ENCODE measurements at regions not wholly inside any gene's neighbourhood (a gene's known extent, or its start where the extent isn't known, plus 50 kb on each side); places are given as distances from the start of the nearest gene placed in this dataset.

DNA sequence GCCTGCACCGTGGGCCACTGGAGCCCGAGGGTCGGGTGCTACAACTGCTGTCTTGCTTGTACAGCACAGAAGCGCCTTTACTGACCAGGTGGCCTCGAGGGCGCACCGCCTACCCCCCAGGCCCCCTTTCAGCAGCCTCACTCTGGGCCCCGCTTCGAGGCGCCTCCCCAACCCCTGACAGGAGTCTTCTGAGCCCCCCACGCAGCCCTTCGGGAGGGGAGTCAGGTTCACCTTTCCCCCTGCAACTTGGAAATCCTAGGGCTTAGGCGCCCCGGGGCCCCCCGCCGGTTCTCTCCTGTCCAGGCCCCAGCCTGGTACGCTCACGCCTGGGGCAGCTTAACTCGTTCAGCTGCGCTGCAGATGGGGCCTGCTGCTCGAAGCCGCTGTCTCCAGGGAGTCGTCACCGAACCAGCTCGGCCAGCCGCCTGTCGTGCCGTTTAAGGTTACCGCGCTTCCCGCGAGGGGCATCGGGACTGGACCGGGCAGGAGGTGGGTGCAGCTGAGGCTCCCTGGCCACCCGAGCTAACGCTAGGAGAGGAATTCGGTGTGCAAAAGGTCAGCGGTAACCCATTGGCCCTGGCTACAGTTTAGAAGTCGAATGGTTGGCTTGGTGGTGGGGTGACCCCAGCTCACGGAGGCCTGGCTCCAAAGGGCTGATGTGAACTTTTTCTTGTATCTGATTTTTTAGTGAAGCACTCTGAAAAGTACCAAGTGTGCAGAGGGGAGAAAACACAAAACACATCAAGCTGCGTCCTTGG is 58.9 kb upstream of the BCOR start:
- DNase-seq = no peak

GRCh38 chrX:40155589-40156469 is 58.1 kb upstream of the BCOR start:
- no peak for DNase-seq

DNA sequence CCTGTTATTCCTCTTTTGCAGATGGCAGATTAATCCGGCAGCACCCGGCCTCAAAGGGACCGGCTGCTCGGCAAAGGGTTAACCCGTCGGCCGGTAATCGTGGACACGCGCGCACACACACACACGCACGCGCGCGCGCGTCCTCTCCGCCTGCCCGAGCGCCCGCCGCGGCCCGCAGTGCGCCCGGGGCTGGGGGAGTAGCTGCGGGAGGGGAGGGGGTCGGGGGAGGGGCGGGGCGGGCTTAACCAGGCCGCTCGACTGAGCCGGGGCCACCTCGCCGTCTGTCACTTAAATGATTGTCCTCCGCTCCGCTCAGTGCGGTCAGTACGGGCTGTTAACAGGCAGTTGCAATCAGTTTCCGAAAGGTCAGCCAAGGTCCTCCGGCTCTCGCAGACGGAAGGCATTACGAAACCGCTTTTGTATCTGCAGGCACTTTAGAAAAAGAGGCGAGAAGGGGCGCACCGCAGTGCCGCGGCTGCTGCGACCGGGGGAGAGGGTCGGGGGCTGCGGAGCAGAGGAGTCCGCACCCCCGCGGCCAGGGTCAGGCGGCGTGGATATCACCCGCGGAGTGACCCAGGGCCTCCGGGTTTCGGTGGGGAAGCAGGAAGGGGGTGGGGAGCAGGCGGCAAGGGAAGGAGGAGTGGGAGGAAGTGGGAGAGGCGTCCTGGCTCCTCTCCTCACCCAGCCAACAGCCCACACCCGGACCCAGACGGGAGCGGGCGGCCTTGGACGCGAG is 57.3 kb upstream of the BCOR start:
- DNase-seq = no peak

GRCh38 chrX:40154250-40154852 is 56.6 kb upstream of the BCOR start:
- no peak for DNase-seq

DNA sequence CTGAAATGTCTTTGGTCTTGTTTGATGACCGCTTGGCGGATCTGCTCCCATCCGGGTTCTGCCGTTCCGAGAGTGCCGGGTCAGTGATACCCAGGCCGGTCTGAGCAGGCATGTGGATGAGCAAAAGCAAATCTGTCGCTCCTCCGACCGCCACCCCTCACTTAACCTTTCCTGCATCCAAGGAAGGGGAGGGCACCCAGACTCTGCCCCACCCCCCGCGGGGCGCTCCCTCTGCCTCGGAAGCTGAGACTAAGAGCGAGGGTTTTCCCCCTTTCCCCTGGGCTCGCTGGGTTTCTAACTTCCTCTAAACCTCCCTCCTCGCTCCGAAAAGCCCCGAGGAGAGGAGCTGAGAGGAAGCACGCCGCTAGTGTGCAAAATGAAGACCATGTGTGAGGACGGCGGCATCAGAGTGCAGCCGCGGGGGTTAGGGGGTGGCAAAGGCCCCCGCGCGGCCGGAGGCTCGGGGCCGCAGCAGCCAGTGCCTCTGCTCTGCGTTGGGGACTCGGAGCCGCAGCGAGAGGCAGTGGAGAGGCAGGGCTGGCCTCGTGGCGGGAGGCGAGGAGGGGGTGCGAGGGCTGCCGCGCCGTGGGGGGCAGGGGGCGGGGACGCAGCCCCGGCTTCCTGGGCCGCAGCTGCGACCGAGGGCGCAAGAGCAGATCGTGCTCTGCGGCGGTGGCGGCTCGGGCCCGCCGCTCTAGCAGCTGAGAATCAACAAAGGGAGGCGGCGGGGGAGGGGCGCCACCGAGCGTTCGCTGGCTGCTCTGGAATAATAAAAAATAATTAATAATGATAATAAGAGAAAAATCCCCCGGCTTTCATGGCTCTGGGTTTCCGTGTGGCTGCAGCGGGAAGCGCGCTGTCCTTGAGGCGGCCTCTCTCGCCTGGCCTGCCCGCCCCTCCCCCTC is 55.8 kb upstream of the BCOR start:
- peak; percentile 77 for DNase-seq

DNA sequence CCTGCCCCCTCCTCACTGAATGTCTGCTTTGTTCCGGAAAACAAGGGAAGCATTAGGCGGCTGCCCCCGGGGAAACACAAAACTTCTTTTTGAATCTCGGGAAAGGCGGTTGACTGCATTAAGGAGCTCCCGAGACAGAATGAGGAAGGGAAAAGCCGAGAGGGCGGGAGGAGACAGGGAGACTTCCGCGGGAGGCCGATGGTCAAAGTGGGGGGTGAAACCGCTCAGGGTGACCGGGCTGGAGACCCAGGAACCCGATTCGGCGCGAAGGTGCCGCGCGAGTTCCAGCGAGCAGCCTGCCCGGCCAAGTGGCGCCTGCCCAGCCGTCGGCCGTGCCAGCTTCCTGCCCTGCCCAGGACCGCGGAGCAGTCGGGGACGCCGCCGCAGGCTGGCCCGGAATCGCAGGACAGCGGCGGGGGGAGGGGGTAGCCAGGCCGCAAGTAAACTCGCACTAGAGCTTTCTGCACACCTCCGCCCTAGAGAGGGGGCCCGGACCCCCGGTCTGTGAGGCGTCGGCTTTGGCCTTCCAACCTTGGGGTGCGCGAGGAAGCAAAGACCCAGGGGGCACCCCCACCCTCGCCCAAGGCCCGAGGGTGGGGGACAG is 55.1 kb upstream of the BCOR start:
- DNase-seq = no peak

DNA sequence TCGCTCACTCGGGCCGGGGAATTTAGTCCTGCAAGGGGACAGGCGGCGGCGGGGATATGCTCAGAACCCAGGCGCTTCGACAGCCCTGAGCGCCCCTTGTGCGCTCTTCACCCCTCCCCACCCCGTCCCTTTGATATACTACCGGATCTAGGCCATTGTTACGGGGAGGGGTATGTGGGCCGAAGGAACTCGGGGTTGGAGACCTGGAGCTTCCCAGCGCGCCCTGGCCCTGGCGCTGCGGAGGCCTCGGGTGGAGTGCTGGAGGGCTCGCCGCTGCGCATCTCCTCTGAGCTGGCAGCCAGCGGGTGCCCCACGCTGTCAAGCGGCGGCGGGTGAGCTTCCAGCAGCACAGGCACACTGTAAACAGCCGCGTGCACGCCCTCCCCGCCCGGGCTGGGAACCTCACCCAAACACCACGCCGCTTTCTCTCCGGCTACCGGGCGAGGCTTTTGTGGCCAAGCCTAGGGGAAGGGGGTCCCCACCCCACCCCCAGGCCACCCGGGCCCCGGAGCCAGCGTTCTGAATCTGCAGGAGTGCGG is 54.5 kb upstream of the BCOR start:
- DNase-seq = no peak

DNA sequence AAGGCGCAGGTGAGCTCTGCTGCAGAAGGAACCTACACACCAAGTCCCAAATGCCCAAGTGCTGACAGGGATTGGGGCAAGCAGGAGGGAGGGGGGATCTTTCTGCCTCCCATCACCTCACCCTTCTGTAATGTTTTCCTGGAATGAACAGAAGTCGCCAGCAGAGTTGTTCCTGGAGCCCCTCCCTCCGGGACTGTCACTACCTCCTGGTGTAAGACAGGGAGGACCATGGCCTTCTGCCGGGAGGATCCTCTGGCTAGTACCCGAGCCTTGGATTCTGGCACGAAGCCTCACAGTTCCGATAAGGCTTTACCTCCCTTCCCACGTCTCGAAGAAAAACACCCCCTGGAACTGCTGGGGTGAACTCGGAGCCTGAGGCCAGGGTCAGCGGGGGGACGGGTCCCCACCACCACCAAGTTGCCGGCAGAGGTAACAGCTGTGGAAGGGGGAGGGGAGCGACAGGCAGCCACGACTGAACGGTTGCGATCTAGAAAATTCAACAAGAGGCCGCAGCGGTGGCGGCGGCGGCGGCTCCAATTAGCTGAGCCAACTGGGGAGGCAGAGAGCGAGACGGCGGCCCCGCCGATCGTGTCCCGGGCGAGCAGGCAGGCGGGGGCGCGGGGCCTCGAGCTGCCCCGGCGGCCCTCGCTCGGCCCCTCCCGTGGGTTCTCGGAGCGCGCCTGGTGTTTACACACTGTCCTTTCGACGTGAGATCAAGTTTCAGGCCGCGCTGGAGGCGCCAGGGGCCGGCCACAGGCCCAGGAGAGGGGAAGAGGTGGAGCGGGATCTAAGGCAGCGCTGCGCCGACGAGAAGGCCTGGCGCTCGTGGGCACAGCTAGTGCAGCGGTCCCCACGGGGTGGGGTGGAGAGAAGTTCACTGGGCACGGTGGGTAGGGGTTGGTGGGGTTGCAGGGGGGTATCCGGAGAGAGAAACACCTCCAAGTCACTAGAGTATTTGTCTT is 53.7 kb upstream of the BCOR start:
- no peak for DNase-seq

DNA sequence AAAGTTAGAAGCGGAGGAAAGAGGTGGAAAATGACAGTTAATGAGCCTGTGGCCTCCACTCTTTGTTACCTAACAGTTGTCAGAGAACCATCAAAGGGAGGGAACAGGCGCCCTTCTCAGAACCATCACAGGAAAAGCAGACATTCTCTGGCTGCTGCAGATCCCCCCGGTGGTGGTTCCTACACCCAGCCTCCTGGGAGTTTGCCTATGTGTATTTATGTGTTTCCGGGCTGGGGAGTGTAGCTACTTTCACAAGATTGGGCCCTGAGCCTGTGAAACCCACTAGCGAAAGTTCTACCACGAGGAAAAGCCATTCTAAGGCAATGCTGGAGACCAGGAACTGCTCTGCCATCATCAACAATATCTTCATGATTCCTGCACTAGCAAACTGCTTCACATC is 52.7 kb upstream of the BCOR start:
- no peak for DNase-seq

DNA sequence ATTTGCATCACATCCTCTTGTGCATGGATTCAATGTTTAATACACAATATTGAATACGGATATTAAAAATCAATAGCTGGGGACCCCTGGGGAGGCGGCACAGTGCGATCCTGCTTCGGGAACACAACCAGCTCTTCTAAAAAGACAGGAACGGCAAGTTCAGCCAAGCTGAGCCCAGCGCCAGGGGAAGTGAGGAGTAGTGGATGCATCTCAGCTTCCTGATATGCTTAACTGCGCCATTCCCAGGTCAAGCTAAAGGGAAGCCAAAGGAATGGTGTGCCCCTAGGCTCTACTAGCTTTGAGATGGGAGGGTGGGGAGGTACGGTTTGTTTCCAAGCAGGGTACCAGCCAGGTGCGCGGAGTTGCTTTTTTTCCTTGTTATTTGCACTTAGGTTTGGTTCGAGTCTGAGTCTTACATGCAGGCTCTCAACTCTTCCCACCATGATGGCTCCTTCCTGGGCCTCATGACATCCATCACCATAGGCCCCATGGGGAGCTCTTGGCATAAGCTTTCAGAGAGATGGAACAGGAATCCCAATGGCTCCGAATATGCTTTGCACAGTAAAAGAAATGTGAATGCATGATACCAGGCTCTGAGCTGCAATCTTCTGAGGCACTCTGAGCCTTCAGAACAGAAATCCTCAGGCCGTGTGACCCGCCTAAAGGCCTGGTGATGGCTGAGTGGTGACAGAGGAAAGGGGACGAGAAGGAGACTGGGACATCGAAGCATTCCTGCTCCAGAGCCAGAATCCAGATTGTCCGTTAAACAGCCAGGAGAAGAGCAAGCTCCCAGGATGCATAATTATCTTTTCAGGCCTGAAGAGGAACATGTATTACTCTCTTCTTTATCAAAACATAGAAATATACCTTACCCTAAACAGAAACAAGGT is 51.8 kb upstream of the BCOR start:
- no peak for DNase-seq

GRCh38 chrX:40148385-40149285 is 50.9 kb upstream of the BCOR start:
- no peak for DNase-seq

DNA sequence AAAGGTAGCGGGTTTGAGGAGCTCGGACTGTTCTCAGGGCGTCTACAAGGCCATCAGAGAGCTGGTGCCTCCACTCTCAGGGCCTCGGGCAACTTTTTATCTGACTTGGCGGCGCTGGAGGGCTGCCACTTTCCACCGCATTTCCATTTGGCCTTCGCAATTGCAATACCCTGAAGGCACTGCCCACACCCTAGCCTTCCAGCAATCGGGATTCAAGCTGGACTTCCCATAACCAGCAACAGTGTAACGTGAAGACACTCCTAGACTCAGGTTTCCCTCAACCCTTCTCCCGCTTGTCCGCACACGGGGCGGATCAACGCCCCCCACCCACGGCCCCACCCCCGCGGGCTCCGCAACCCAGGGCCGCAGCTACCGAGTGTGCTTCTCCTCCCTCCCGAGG is 50.2 kb upstream of the BCOR start:
- no peak for DNase-seq
